Ovary (tissue), 7 donors: ENCODE measurements at regions not wholly inside any gene's neighbourhood (a gene's known extent, or its start where the extent isn't known, plus 50 kb on each side); places are given as distances from the start of the nearest gene placed in this dataset.
"Not testable (repeated sequence)": the region's sequence is repeated elsewhere in the genome, so short reads cannot be mapped to it uniquely, and the experiment has no call there.

Experiments used
- DNase-seq, 5 donors: peaks; one replicate each; pipeline ENCODE4 v3.0.0-alpha.2; 2019 to 2020
- H3K27ac ChIP-seq, 2 donors: fragments of 200-600 bp; one replicate each; pipeline versions ENCODE4 v1.5.1 to v1.8.0; 2019 to 2022
- H3K27me3 ChIP-seq: fragments of 200-600 bp; one replicate; pipeline ENCODE4 v1.8.0; 2022
- H3K36me3 ChIP-seq: fragments of 200-600 bp; sonication (generic); one replicate; pipeline ENCODE4 v1.5.1; 2019
- H3K4me1 ChIP-seq: one replicate; pipeline ENCODE4 v1.8.1; 2013; ENCODE audit warnings: mild to moderate bottlenecking, moderate library complexity; ENCODE audit not compliant: insufficient read depth
- H3K4me3 ChIP-seq: fragments of 200-600 bp; sonication (generic); one replicate; pipeline ENCODE4 v1.5.1; 2017
- H3K9me3 ChIP-seq, 2 donors: fragments of 200-600 bp in 1 of 2; sonication (generic) in 1 of 2; one replicate each; pipeline versions ENCODE4 v1.5.1 to v1.8.1; 2013 to 2019; ENCODE audit warnings: mild to moderate bottlenecking in 1 of 2, moderate library complexity in 1 of 2
- EP300 ChIP-seq: sonication (generic); formaldehyde crosslinking; IDR thresholded peaks from one replicate; pipeline ENCODE4 v1.6.1; 2017; ENCODE audit warnings: antibody characterized with exemption
- POLR2A ChIP-seq: fragments of 450-650 bp; IDR thresholded peaks from one replicate; pipeline ENCODE4 v1.6.1; 2017; ENCODE audit warnings: antibody characterized with exemption, mild to moderate bottlenecking, moderate library complexity
- WGBS, 3 donors: extraction: QIAGEN DNeasy Blood & Tissue Kit in 1 of 3; methylation state at CpG; one replicate each; pipeline versions ENCODE4 v1.1.5 to v1.1.7; 2013 to 2017; 5-methylcytosine and 5-hydroxymethylcytosine counted together
- intact Hi-C, 4 donors: fragments of 100-400 bp; cut with DNase I; formaldehyde crosslinking; loops; one replicate each; pipeline versions ENCODE4 v1.11.0 to v1.15.1; 2022 to 2023
- TF ChIP-seq, protein P1 (sequence below), 3 donors: fragments of 450-650 bp in 2 of 3; fragments of 200-600 bp in 1 of 3; IDR thresholded peaks; one replicate each; pipeline versions ENCODE4 v1.5.1 to v1.8.0; 2016 to 2022; ENCODE audit warnings: antibody characterized with exemption in 3 of 3, mild to moderate bottlenecking in 1 of 3
- donor health status: DM: no; HTN: no; CAD: no; lungs with moderate emphysema.
- donor health status: DM: no; HTN: no; CAD: no.
- donor health status: Bipolar disorder and iron deficiency.
- donor health status: DM: no; HTN: no; CAD: no.
- donor health status: DM: yes; HTN: yes; CAD: no.

GRCh38 chr4:135464311-135464710 is 1262.7 kb upstream of the PABPC4L start:
- intact Hi-C loops, result no loop called here
- whole genome bisulfite sequencing, 3 donors, result 79 to 83% (median 80%) methylated on average over 7 of the region's 7 CpGs

DNA sequence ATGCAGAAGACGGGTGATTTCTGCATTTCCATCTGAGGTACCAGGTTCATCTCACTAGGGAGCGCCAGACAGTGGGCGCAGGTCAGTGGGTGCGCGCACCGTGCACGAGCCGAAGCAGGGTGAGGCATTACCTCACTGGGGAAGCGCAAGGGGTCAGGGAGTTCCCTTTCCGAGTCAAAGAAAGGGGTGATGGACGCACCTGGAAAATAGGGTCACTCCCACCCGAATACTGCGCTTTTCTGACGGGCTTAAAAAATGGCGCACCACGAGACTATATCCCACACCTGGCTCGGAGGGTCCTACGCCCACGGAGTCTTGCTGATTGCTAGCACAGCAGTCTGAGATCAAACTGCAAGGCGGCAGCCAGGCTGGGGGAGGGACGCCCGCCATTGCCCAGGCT is 1246.0 kb upstream of the PABPC4L start:
- H3K4me1 ChIP-seq, H3K4me3 ChIP-seq, H3K36me3 ChIP-seq, intact Hi-C loops, H3K27ac ChIP-seq, H3K9me3 ChIP-seq, DNase-seq, H3K27me3 ChIP-seq: not testable (repeated sequence)
- 93 to 97% (median 95%) methylated on average over 20 to 22 of the region's 22 CpGs for WGBS, 3 donors

More at GRCh38 chr4:135464311-135464710, 1262.7 kb upstream of the PABPC4L start:
- Histone ChIP-seq H3K27ac (no peak overlapping the region), H3K27me3 (no peaks in the 10 kb centered on the region), H3K9me3 (no peaks in the 10 kb centered on the region), H3K36me3 (no peaks in the 10 kb centered on the region), H3K4me3 (no peak overlapping the region), H3K4me1 (no peaks in the 10 kb centered on the region)
- no peak for DNase-seq
- TF ChIP-seq POLR2A (no peak), EP300 (no peak)
- TF ChIP-seq, protein P1, sequence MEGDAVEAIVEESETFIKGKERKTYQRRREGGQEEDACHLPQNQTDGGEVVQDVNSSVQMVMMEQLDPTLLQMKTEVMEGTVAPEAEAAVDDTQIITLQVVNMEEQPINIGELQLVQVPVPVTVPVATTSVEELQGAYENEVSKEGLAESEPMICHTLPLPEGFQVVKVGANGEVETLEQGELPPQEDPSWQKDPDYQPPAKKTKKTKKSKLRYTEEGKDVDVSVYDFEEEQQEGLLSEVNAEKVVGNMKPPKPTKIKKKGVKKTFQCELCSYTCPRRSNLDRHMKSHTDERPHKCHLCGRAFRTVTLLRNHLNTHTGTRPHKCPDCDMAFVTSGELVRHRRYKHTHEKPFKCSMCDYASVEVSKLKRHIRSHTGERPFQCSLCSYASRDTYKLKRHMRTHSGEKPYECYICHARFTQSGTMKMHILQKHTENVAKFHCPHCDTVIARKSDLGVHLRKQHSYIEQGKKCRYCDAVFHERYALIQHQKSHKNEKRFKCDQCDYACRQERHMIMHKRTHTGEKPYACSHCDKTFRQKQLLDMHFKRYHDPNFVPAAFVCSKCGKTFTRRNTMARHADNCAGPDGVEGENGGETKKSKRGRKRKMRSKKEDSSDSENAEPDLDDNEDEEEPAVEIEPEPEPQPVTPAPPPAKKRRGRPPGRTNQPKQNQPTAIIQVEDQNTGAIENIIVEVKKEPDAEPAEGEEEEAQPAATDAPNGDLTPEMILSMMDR (IDR thresholded peaks at IDR 0.05), result no peak

GRCh38 chr4:135434936-135435335 is 1233.3 kb upstream of the PABPC4L start:
- peaks cover 0 to 4% of the 10 kb centered on the region in 2 donors for H3K9me3 ChIP-seq
- no peak overlapping the region for H3K4me3 ChIP-seq
- intact Hi-C loops, result no loop called here
- WGBS, 3 donors, result 82 to 87% (median 83%) methylated on average over 2 of the region's 2 CpGs
- H3K27ac ChIP-seq, result no peak overlapping the region
- no peaks in the 10 kb centered on the region for H3K4me1 ChIP-seq
- H3K27me3 ChIP-seq, result no peaks in the 10 kb centered on the region
- no peak for DNase-seq
- H3K36me3 ChIP-seq, result no peaks in the 10 kb centered on the region
- TF ChIP-seq EP300 (no peak), POLR2A (no peak)
- TF ChIP-seq, protein P1 (IDR thresholded peaks at IDR 0.05), result no peak

DNA sequence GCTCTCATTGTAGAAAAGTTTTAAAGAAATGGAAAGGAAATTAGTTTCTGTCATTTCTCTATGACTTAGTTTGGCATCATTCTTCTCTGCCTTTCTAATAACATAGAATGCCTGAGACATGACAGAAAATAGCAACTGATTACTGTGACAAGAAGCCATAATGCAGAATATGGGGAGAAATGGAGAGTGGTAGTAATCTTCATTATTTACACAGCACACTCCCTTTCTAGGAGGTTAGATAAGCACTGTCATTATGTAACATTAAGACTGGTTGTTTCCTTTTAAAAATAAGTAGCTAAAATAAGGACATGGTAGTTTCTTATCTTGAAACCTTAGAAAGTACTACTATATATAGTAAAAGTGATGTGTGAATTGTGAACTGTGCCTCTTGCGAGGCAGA is 1227.9 kb upstream of the PABPC4L start:
- 67 to 75% (median 70%) methylated on average over 1 of the region's 1 CpG for WGBS, 3 donors
- H3K4me3 ChIP-seq, result no peak overlapping the region
- intact Hi-C loops, result no loop called here
- no peaks in the 10 kb centered on the region for H3K9me3 ChIP-seq
- DNase-seq, result no peak
- H3K4me1 ChIP-seq, result no peaks in the 10 kb centered on the region
- H3K27me3 ChIP-seq, result no peaks in the 10 kb centered on the region
- no peaks in the 10 kb centered on the region for H3K36me3 ChIP-seq
- TF ChIP-seq EP300 (no peak), POLR2A (no peak)
- TF ChIP-seq, protein P1 (IDR thresholded peaks at IDR 0.05), result no peak
- H3K27ac ChIP-seq, result no peak overlapping the region

DNA sequence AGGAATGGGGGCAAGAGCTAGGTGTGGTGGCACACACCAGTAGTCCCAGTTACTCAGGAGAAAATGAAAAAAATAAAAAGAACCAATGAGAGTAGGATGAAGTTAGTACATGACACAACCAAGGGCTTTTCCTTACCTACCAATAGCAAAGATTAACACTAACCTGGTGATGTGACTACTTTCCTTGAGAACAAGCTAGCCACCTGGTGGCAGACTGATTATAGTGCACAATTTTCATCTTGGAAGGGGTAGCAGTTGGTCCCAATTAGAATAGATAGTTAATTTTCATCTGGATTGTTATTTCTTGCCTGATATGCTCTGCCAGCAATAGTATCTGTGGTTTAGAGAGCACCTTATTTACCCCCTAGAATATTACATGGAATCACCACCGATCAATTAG is 1216.8 kb upstream of the PABPC4L start:
- 92 to 94% (median 92%) methylated on average over 1 of the region's 1 CpG for WGBS, 3 donors
- Histone ChIP-seq H3K4me1 (no peaks in the 10 kb centered on the region), H3K27ac (no peak overlapping the region), H3K9me3 (no peaks in the 10 kb centered on the region), H3K36me3 (no peaks in the 10 kb centered on the region), H3K4me3 (no peak overlapping the region), H3K27me3 (no peaks in the 10 kb centered on the region)
- intact Hi-C loops, result no loop called here
- no peak for DNase-seq
- TF ChIP-seq, protein P1 (IDR thresholded peaks at IDR 0.05), result no peak
- TF ChIP-seq POLR2A (no peak), EP300 (no peak)
